ENCODE measurements at regions not wholly inside any gene's neighbourhood (a gene's known extent, or its start where the extent isn't known, plus 50 kb on each side); places are given as distances from the start of the nearest gene placed in this dataset.

GRCh38 chr16:47958726-47959125, 197.1 kb downstream of the ABCC12 start:
- TF ChIP-seq CTCF (IDR thresholded peaks at IDR 0.05) (no peak), POLR2A (IDR thresholded peaks at IDR 0.05) (no peak)
